GM18861 (cell line): ENCODE measurements at regions not wholly inside any gene's neighbourhood (a gene's known extent, or its start where the extent isn't known, plus 50 kb on each side); places are given as distances from the start of the nearest gene placed in this dataset.
"Not testable (repeated sequence)": the region's sequence is repeated elsewhere in the genome, so short reads cannot be mapped to it uniquely, and the experiment has no call there.

Experiments
- ATAC-seq: cut with Tn5 transposase; IDR thresholded peaks from one replicate; pipeline ENCODE4 v1.9.1; 2021; ENCODE audit not compliant: unreplicated experiment

- no peak for ATAC-seq
Measured at GRCh38 chr9:30774326-30774725, 1610.1 kb upstream of the ACO1 start.

DNA sequence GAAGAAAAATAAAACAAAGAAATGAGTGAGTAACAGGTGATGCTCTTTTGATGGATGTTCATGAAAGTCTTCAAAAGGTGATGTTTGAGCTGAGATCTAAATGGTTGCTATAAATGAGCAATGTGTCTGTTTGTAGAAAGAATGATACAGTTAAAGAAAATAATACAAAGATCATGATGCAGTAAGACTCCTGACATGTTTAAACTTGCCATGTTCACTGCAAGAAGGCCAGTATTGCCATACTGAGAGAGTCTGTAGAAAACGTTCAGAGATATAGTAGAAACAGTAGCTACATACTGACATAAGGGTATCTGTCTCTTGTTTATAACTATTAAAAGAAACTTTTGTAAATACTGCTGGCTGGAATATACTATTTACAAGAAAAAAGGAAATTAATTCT lies 1609.2 kb upstream of the ACO1 start:
- no peak for ATAC-seq

DNA sequence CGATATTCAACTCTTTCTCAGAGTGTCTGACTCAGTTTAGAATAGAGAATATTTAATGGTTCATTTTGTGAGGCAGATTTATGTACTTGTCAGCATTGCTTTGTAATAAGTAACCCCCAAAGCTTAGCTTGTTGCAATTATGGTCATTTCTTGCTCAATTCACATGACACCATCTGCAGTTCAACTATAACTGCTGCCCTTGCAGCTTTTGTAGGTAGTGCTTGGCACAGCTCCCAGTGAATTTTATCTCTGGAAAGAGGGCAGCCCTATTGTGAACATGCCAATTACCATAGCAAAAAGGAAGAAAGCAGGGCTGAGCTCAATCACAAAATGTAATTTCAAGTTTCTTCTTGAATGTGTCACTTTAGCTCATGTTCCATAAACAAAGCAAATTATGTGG lies 1587.7 kb upstream of the ACO1 start:
- ATAC-seq = no peak

DNA sequence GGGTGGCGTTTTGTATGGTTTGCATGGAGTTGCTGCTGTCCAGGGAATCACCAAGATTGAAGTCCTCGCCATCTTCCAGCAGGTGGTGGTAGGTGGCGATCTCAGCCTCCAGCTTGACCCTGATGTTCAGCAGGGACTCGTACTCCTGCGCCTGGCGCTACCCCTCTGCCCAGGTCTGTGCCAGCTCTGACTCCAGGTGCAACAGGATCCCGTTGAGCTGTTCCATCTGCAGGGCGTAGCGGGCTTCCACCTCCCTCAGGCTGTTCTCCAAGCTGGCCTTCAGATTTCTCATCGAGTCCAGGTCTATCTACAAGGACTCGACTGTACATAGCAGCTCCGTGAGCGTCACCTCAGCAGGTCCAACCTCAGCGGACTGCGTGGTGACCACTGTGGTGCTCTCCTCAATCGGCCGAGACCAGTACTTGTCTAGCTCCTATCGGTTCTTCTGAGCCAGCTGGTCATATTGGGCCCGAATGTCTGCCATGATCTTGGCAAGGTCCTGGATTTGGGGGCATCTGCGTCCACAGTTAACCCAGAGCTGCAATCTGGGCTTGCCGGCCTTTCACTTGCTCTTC lies 1584.8 kb upstream of the ACO1 start:
- no peak for ATAC-seq

GRCh38 chr9:30800421-30800820 lies 1584.0 kb upstream of the ACO1 start:
- no peak for ATAC-seq

- ATAC-seq = no peak
Measured at GRCh38 chr9:30812821-30813220, 1571.6 kb upstream of the ACO1 start.

- ATAC-seq = no peak
Measured at GRCh38 chr9:30815585-30815984, 1568.9 kb upstream of the ACO1 start.

DNA sequence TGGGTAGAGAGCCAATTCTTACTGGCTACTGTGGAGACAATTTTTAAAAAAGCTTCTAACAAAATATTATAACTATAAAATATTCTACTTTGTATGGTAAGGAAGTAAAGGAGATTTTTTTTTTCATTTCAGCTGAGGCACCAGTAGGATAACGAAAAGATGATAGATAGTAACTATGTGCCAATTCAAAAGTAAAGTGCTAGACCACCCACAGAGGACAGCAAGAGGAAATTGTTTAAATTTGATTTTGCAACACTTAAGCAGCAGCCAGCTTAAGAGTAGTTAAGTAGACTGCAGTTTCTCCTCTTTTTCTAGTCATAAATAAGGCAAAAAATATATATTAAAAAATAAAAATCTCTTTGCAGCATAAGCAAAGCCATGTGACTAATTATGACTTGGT lies 1539.3 kb upstream of the ACO1 start:
- ATAC-seq = no peak

DNA sequence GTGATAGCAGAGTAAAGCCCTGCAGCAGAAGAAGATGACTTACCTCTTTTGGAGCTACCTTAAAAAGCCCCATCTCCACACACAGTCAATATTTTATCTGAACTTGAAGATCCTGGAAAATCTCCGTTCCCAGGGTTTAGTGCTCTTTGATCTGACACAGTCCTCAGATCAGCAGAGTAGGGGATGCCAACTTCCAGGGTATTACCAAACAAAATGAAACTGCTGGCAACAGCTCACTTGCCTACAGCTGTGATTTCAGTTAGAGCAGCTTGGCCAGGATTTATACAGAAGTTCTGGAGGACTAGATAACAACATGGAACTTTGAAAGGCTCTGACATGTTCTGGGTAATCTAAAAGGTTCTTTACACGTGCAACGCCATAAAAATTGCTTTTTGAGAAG lies 1537.8 kb upstream of the ACO1 start:
- ATAC-seq = no peak

DNA sequence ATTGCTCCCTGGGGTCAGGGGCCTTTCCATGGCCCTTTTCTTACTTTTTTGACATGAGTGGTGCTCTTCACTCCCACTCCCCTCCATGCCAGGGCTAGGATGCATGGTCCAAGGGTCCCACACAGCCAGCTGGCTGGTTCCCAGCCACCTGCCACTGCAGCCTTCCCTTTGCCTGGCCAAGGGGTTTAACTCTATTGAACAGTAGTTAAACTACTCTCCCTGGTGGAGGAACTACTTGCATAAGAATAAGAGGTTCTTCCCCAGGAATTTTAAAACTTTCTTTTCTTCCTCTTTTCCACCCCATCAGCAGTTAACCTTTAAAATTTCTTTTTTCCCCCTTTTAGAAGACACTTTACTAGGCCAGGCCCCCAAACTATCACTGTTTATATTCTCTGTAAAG lies 1532.8 kb upstream of the ACO1 start:
- ATAC-seq = no peak

DNA sequence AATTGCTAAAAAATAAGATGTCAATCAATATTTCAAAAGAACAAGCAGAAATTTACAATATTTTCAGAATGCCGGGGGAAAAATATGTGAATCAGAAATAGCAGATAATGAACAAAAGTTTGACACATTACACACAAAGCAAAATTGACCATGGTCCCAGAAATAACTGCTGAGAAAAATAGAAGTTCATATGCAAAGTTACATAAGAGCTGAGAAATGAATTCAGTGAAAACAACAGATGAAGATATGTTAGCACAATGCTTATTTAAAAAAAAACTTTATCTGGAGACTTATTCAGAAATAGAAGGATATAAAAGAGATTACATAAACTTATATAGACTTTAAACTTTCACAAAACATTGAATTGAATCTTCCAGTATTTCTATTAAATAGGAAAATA lies 1483.7 kb upstream of the ACO1 start:
- no peak for ATAC-seq

- ATAC-seq = no peak
Measured at GRCh38 chr9:30913331-30913730, 1471.1 kb upstream of the ACO1 start.

GRCh38 chr9:30915451-30915850 lies 1469.0 kb upstream of the ACO1 start:
- no peak for ATAC-seq

GRCh38 chr9:30925126-30925525 lies 1459.3 kb upstream of the ACO1 start:
- no peak for ATAC-seq

DNA sequence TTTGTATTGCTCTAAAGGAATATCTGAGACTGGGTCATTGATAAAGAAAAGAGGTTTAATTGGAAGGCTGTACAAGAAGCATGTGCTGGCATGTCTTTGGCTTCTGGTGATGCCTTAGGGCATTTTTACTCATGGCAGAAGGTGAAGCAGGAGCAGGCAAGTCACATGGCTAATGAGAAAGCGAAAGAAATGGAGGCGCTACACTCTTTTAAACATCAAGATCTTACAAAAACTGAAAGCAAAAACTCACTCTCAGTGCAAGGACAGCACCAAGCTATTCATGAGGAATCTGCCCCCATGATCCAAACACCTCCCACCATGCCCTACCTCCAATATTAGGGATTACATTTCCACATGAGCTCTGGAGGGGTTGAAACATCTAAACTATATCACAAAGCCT lies 1458.8 kb upstream of the ACO1 start:
- no peak for ATAC-seq

DNA sequence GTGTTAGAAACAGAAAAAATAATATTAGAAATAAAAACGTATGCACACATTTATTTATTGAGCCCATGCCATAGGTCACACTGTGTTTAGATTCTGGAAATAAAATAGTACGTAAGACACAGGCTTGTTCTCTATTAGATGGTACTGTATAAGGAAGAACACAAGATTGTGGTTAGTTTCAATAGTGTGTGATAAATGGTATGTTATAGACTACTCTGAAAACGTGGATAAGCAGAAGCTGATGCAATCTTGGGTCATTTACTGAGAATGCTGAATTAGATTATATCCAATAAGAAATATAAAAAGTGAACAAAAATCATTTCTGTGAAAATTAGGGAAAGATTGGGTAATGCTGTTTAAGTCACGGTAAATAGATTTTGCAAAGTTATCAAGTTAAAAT lies 1456.4 kb upstream of the ACO1 start:
- no peak for ATAC-seq

GRCh38 chr9:30932226-30932625 lies 1452.2 kb upstream of the ACO1 start:
- no peak for ATAC-seq

DNA sequence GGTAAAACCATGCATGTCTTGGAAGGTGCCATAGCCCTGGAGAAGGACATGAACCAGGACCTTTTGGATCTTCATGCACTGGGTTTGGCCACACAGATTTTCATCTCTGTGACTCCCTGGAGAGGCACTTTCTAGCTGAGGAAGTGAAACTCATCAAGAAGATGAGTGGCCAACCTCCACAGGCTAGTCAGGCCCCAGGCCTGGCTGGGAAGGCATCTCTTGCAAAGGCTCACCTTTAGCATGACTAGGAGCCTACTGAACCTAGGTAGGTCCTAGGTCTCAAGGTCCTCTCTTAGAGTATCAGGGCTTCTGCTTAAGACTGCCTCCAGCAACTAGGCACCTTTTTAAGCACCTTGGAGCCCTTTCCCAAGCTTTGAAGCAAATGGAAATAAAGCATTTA lies 1448.7 kb upstream of the ACO1 start:
- no peak for ATAC-seq

GRCh38 chr9:30937106-30937505 lies 1447.3 kb upstream of the ACO1 start:
- ATAC-seq = no peak

GRCh38 chr9:30942852-30943251 lies 1441.6 kb upstream of the ACO1 start:
- not testable (repeated sequence) for ATAC-seq

DNA sequence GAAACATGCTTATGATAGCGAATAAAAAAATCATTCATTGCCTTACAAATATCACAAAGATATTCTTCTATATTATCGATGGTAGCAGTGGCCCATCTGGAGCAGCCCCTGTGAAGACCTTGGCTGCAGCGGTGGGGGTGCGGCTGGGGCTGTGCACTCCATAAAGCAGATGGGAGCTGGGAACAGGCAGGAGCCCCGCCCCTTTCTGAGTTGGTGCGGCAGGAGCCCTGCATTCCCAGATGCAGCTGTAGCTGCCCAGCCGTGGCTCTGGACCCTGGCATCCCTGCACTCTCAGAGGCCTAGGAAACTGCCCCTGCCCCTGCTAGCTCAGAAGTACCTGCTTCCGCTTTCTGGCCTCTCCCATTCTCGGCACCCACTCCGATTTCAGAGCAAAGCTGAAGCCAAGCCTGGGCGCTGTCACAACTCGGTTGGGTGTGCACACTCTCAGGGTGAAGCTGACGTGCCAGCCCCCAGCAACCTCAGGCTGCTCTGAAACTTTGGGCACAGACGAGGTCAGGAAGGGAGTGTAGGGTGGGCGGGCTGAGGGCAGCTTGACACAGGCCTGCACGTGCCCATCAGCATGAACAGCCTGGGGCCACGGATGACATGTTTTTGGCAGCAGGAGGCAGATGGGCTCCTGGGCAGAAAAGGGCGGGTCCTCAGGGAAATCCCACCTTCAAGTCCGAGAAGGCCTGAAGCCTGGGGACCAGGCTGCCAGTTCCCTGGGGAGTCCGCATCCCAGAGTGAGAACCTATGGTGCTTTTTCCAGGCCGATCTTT lies 1440.8 kb upstream of the ACO1 start:
- ATAC-seq = no peak

DNA sequence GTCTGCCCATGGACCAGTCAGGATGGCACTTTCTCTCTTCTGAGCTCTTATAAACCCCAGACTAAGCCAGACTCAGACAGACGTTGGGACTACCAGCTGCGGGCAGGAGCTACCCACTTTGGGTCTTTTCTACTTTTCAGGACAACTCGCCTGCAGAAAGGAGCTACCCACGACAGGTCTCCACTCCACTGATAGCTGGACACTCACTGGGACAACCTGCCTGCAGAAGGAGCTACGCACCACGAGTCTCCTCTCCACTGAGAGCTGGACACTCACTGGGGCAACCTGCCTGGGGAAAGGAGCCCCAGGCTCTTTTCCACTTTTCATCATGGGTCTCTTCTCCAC lies 1440.2 kb upstream of the ACO1 start:
- ATAC-seq = no peak

DNA sequence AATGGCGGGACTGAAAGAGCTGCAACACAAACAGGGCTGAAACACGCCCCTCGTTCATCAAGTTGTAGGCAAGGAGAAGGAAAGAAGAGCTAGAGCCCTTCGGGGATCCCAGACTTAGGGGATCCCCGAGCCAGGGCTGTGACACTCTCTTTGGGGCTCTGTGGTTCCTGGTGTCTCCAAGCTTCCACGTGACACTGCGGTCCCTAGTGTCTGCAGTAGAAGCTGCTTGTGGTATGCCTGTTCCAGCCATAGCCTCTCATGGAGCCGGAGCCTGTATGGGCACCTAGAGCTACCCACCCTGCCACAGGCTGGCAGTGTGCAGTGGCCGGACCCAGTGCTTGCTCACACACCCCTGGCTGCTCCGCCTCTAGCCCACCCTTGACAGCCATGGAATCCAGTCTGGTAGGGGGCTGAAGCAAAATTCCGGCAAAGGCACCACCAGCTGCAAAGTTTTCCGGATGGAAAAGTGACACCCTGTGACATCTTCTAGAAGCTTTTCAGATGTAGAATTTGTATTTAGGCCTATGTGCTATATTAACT lies 1439.6 kb upstream of the ACO1 start:
- no peak for ATAC-seq
